Liver (tissue), 8 donors: ENCODE measurements at regions not wholly inside any gene's neighbourhood (a gene's known extent, or its start where the extent isn't known, plus 50 kb on each side); places are given as distances from the start of the nearest gene placed in this dataset.

Experiments used
- DNase-seq: peaks from one replicate; pipeline ENCODE4 v3.0.0-alpha.2; 2017; ENCODE audit warnings: low spot score
- H3K27ac ChIP-seq, 2 donors: one replicate each; pipeline ENCODE4 v1.7.0; 2013; ENCODE audit warnings: inconsistent platforms in 2 of 2, low read length in 2 of 2, control low read depth in 1 of 2, low read depth in 1 of 2, mild to moderate bottlenecking in 1 of 2
- H3K27me3 ChIP-seq, 4 donors: one replicate each; pipeline versions ENCODE4 v1.6.1 to v1.7.0; 2013; ENCODE audit warnings: low read length in 3 of 4, inconsistent platforms in 1 of 4, mild to moderate bottlenecking in 1 of 4, moderate library complexity in 1 of 4; ENCODE audit not compliant: control insufficient read depth in 4 of 4, insufficient read depth in 4 of 4
- H3K36me3 ChIP-seq, 4 donors: one replicate each; pipeline versions ENCODE4 v1.6.1 to v1.7.0; 2013; ENCODE audit warnings: low read length in 3 of 4, mild to moderate bottlenecking in 3 of 4, low read depth in 1 of 4, moderate library complexity in 1 of 4; ENCODE audit not compliant: control insufficient read depth in 4 of 4, insufficient read depth in 3 of 4
- H3K4me1 ChIP-seq, 4 donors: one replicate each; pipeline versions ENCODE4 v1.6.1 to v1.7.0; 2013; ENCODE audit warnings: low read length in 3 of 4, mild to moderate bottlenecking in 3 of 4, moderate library complexity in 1 of 4; ENCODE audit not compliant: control insufficient read depth in 4 of 4, insufficient read depth in 4 of 4
- H3K4me3 ChIP-seq, 3 donors: one replicate each; pipeline versions ENCODE4 v1.6.1 to v1.7.0; 2013; ENCODE audit warnings: low read length in 3 of 3, control low read depth in 1 of 3, low read depth in 1 of 3, mild to moderate bottlenecking in 1 of 3
- H3K9ac ChIP-seq, 2 donors: one replicate each; pipeline ENCODE4 v1.7.0; 2013; ENCODE audit warnings: low read length in 2 of 2, mild to moderate bottlenecking in 2 of 2, moderate library complexity in 2 of 2, control low read depth in 1 of 2, low read depth in 1 of 2
- H3K9me3 ChIP-seq, 4 donors: one replicate each; pipeline versions ENCODE4 v1.6.1 to v1.7.0; 2013; ENCODE audit warnings: low read length in 3 of 4; ENCODE audit not compliant: control insufficient read depth in 4 of 4
- CTCF ChIP-seq: fragments of 150-350 bp; IDR thresholded peaks from 2 replicates; pipeline ENCODE4 v1.5.1; 2017; ENCODE audit warnings: improper control_type of control experiment, low read depth, low read length; ENCODE audit not compliant: missing input control
- FOXA2 ChIP-seq: IDR thresholded peaks from 2 replicates; pipeline ENCODE4 v1.6.1; 2016; ENCODE audit warnings: antibody characterized with exemption
- JUND ChIP-seq, 2 donors: IDR thresholded peaks; 2 replicates each; pipeline ENCODE4 v1.6.1; 2016; ENCODE audit warnings: antibody characterized with exemption in 2 of 2
- MAX ChIP-seq: IDR thresholded peaks from 2 replicates; pipeline ENCODE4 v1.6.1; 2016; ENCODE audit warnings: antibody characterized with exemption
- NR2F2 ChIP-seq: IDR thresholded peaks from 2 replicates; pipeline ENCODE4 v1.6.1; 2016; ENCODE audit warnings: antibody characterized with exemption
- REST ChIP-seq: IDR thresholded peaks from 2 replicates; pipeline ENCODE4 v1.6.1; 2016; ENCODE audit warnings: antibody characterized with exemption, mild to moderate bottlenecking
- RXRA ChIP-seq, 2 donors: IDR thresholded peaks; 2 replicates each; pipeline ENCODE4 v1.6.1; 2017 to 2018; ENCODE audit warnings: antibody characterized with exemption in 2 of 2, mild to moderate bottlenecking in 1 of 2
- TAF1 ChIP-seq: conservative IDR thresholded peaks from 2 replicates; pipeline ENCODE4 v1.6.1; 2016; ENCODE audit warnings: antibody characterized with exemption, mild to moderate bottlenecking
- YY1 ChIP-seq: IDR thresholded peaks from 2 replicates; pipeline ENCODE4 v1.6.1; 2016; ENCODE audit warnings: antibody characterized with exemption, mild to moderate bottlenecking
- WGBS: extraction: QIAGEN DNeasy Blood & Tissue Kit; methylation state at CpG from one replicate; pipeline ENCODE4 v1.1.7; 2013; 5-methylcytosine and 5-hydroxymethylcytosine counted together
- donor health status: healthy.
- donor health status: healthy.
- donor health status: healthy.
- donor health status: healthy.
- donor health status: healthy.

GRCh38 chr5:27928060-27928459 lies 889.7 kb upstream of the CDH9 start (continued):
- TF ChIP-seq REST: no peak
- TF ChIP-seq JUND (IDR thresholded peaks at IDR 0.05): no peak

- no peak for DNase-seq
- no peaks in the 10 kb centered on the region for H3K36me3 ChIP-seq
- WGBS: 77% methylated on average over 2 of the region's 2 CpGs
Measured at GRCh38 chr5:27911216-27911615, 872.8 kb upstream of the CDH9 start.

More at GRCh38 chr5:27911216-27911615, 872.8 kb upstream of the CDH9 start:
- TF ChIP-seq NR2F2 (no peak), RXRA (IDR thresholded peaks at IDR 0.05) (no peak), MAX (no peak), REST (no peak), YY1 (no peak), FOXA2 (no peak), TAF1 (no peak), JUND (IDR thresholded peaks at IDR 0.05) (no peak), CTCF (no peak)
- no peak overlapping the region for H3K27ac ChIP-seq
- no peaks in the 10 kb centered on the region for H3K27me3 ChIP-seq
- no peak overlapping the region for H3K4me3 ChIP-seq
- H3K4me1 ChIP-seq: no peaks in the 10 kb centered on the region
- H3K9ac ChIP-seq: no peak overlapping the region
- no peaks in the 10 kb centered on the region for H3K9me3 ChIP-seq
